Astrocyte (in vitro differentiated cells and primary cell): ENCODE measurements at regions not wholly inside any gene's neighbourhood (a gene's known extent, or its start where the extent isn't known, plus 50 kb on each side); places are given as distances from the start of the nearest gene placed in this dataset.
A peak's percentile ranks its signal among the peaks of the same experiment; 100 is the strongest.

Experiments
- DNase-seq: peaks from one replicate; pipeline ENCODE4 v3.0.0-alpha.2; 2010; ENCODE audit warnings: low read depth
- FAIRE-seq: peaks from 2 replicates; lab custom pipeline; 2011; peaks lifted over from hg19 to GRCh38; lab: Jason Lieb, UNC
- H2AFZ ChIP-seq: 2 replicates; pipeline ENCODE4 v1.6.0; 2012; ENCODE audit warnings: low read depth, low read length, inconsistent platforms
- H3K27ac ChIP-seq: 2 replicates; pipeline ENCODE4 v1.5.1; 2011; ENCODE audit warnings: low read depth, low read length, inconsistent platforms
- H3K27me3 ChIP-seq: 2 replicates; pipeline ENCODE4 v1.6.0; 2011; ENCODE audit warnings: low read length, inconsistent platforms; ENCODE audit not compliant: insufficient read depth
- H3K36me3 ChIP-seq: 2 replicates; pipeline ENCODE4 v1.5.1; 2011; ENCODE audit warnings: low read length, inconsistent platforms; ENCODE audit not compliant: insufficient read depth
- H3K4me1 ChIP-seq: 2 replicates; pipeline ENCODE4 v1.5.1; 2011; ENCODE audit warnings: low read length, inconsistent platforms; ENCODE audit not compliant: insufficient read depth
- H3K4me2 ChIP-seq: 2 replicates; pipeline ENCODE4 v1.6.0; 2012; ENCODE audit warnings: low read length, inconsistent platforms
- H3K4me3 ChIP-seq: 2 replicates; pipeline ENCODE4 v1.5.1; 2011; ENCODE audit warnings: low read depth, mild to moderate bottlenecking, low read length, inconsistent platforms; ENCODE audit not compliant: insufficient read depth
- H3K79me2 ChIP-seq: 2 replicates; pipeline ENCODE4 v1.6.0; 2012; ENCODE audit warnings: mild to moderate bottlenecking, low read length, inconsistent platforms; ENCODE audit not compliant: insufficient read depth
- H3K9ac ChIP-seq: 2 replicates; pipeline ENCODE4 v1.6.0; 2012; ENCODE audit warnings: mild to moderate bottlenecking, low read length, inconsistent platforms
- H3K9me3 ChIP-seq: 2 replicates; pipeline ENCODE4 v1.5.1; 2012; ENCODE audit warnings: low read depth, mild to moderate bottlenecking, low read length, inconsistent platforms; ENCODE audit not compliant: insufficient read depth
- H4K20me1 ChIP-seq: 2 replicates; pipeline ENCODE4 v1.6.0; 2012; ENCODE audit warnings: low read length, inconsistent platforms; ENCODE audit not compliant: insufficient read depth
- H3K27ac Mint-ChIP-seq: one replicate; pipeline ENCODE4 v1.8.0; 2021; ENCODE audit warnings: mild to moderate bottlenecking, mixed read lengths; ENCODE audit not compliant: unreplicated experiment
- H3K27me3 Mint-ChIP-seq: one replicate; pipeline ENCODE4 v1.8.0; 2021; ENCODE audit warnings: low read depth, mixed read lengths; ENCODE audit not compliant: unreplicated experiment
- H3K36me3 Mint-ChIP-seq: one replicate; pipeline ENCODE4 v1.8.0; 2021; ENCODE audit warnings: low read depth, mixed read lengths; ENCODE audit not compliant: unreplicated experiment
- H3K4me1 Mint-ChIP-seq: one replicate; pipeline ENCODE4 v1.8.0; 2021; ENCODE audit warnings: low read depth, mixed read lengths; ENCODE audit not compliant: unreplicated experiment
- H3K4me3 Mint-ChIP-seq: one replicate; pipeline ENCODE4 v1.8.0; 2021; ENCODE audit warnings: mild to moderate bottlenecking, moderate library complexity, mixed read lengths; ENCODE audit not compliant: unreplicated experiment
- H3K9me3 Mint-ChIP-seq: one replicate; pipeline ENCODE4 v1.8.0; 2021; ENCODE audit warnings: mild to moderate bottlenecking, mixed read lengths; ENCODE audit not compliant: unreplicated experiment
- CTCF ChIP-seq: IDR thresholded peaks from 2 replicates; pipeline ENCODE4 v1.5.1; 2011; ENCODE audit warnings: low read depth, mild to moderate bottlenecking, inconsistent platforms, low read length, moderate library complexity; ENCODE audit not compliant: insufficient read depth
- EZH2 ChIP-seq: IDR thresholded peaks from 2 replicates; pipeline ENCODE4 v1.6.1; 2012; ENCODE audit warnings: mild to moderate bottlenecking, low read length, inconsistent platforms; ENCODE audit not compliant: insufficient read depth

GRCh38 chr5:96125231-96125891 lies 163.7 kb upstream of the ELL2 start:
- Mint-ChIP-seq H3K4me1 (peaks cover 7% of the 10 kb centered on the region), H3K4me3 (peak overlapping the region; percentile 34), H3K36me3 (no peaks in the 10 kb centered on the region), H3K27me3 (no peaks in the 10 kb centered on the region), H3K9me3 (no peaks in the 10 kb centered on the region), H3K27ac (peak overlapping the region; percentile 36)
- Histone ChIP-seq H3K36me3 (no peaks in the 10 kb centered on the region), H3K27me3 (no peaks in the 10 kb centered on the region), H3K9ac (no peak overlapping the region), H3K27ac (no peak overlapping the region), H3K79me2 (no peaks in the 10 kb centered on the region), H3K4me2 (no peak overlapping the region), H3K9me3 (no peaks in the 10 kb centered on the region), H3K4me1 (no peaks in the 10 kb centered on the region), H4K20me1 (no peaks in the 10 kb centered on the region), H2AFZ (no peak overlapping the region), H3K4me3 (no peak overlapping the region)
- FAIRE-seq (peak; percentile 45), DNase-seq (peak; percentile 50)
- TF ChIP-seq CTCF, result no peak
- TF ChIP-seq EZH2, result no peak

GRCh38 chr5:96124589-96124988 lies 162.9 kb upstream of the ELL2 start:
- DNase-seq (no peak), FAIRE-seq (no peak)
- Mint-ChIP-seq H3K36me3 (no peaks in the 10 kb centered on the region), H3K27me3 (no peaks in the 10 kb centered on the region), H3K4me3 (no peak overlapping the region), H3K4me1 (peaks cover 7% of the 10 kb centered on the region), H3K9me3 (no peaks in the 10 kb centered on the region), H3K27ac (no peak overlapping the region)
- Histone ChIP-seq H3K79me2 (no peaks in the 10 kb centered on the region), H3K4me1 (no peaks in the 10 kb centered on the region), H3K4me3 (no peak overlapping the region), H3K9me3 (no peaks in the 10 kb centered on the region), H4K20me1 (no peaks in the 10 kb centered on the region), H2AFZ (no peak overlapping the region), H3K27ac (no peak overlapping the region), H3K4me2 (no peak overlapping the region), H3K27me3 (no peaks in the 10 kb centered on the region), H3K36me3 (no peaks in the 10 kb centered on the region), H3K9ac (no peak overlapping the region)
- TF ChIP-seq CTCF (no peak), EZH2 (no peak)

GRCh38 chr5:96123418-96123817 lies 161.8 kb upstream of the ELL2 start:
- Histone ChIP-seq H3K27me3 (no peaks in the 10 kb centered on the region), H3K9me3 (no peaks in the 10 kb centered on the region), H3K9ac (no peak overlapping the region), H3K79me2 (no peaks in the 10 kb centered on the region), H3K4me3 (no peak overlapping the region), H3K4me2 (no peak overlapping the region), H3K27ac (no peak overlapping the region), H3K4me1 (no peaks in the 10 kb centered on the region), H3K36me3 (no peaks in the 10 kb centered on the region), H2AFZ (no peak overlapping the region), H4K20me1 (no peaks in the 10 kb centered on the region)
- H3K4me3 Mint-ChIP-seq, result no peak overlapping the region
- H3K36me3 Mint-ChIP-seq, result no peaks in the 10 kb centered on the region
- H3K9me3 Mint-ChIP-seq, result no peaks in the 10 kb centered on the region
- no peak for DNase-seq
- no peak for FAIRE-seq
- H3K4me1 Mint-ChIP-seq, result peaks cover 13% of the 10 kb centered on the region
- no peak for TF ChIP-seq EZH2
- no peak for TF ChIP-seq CTCF
- no peak overlapping the region for H3K27ac Mint-ChIP-seq
- H3K27me3 Mint-ChIP-seq, result no peaks in the 10 kb centered on the region
